ENCODE measurements at regions not wholly inside any gene's neighbourhood (a gene's known extent, or its start where the extent isn't known, plus 50 kb on each side); places are given as distances from the start of the nearest gene placed in this dataset.
"Not testable (repeated sequence)": the region's sequence is repeated elsewhere in the genome, so short reads cannot be mapped to it uniquely, and the experiment has no call there.

GRCh38 chr3:105281989-105282388 is 84.7 kb upstream of the ALCAM start:
- ATAC-seq (ENCODE audit: low FRiP score) (no peak), DNase-seq (ENCODE audit: low spot score) (no peak)
- no peak for TF ChIP-seq CTCF (IDR thresholded peaks at IDR 0.05)

- DNase-seq (ENCODE audit: low spot score) (no peak), ATAC-seq (ENCODE audit: low FRiP score) (no peak)
- TF ChIP-seq CTCF (IDR thresholded peaks at IDR 0.05), result no peak
These were observed 81.8 kb upstream of the ALCAM start for GRCh38 chr3:105284876-105285275.

- ATAC-seq (ENCODE audit: low FRiP score), result no peak
- TF ChIP-seq CTCF (IDR thresholded peaks at IDR 0.05), result no peak
- no peak for DNase-seq (ENCODE audit: low spot score)
These were observed 81.0 kb upstream of the ALCAM start for GRCh38 chr3:105285653-105286241.

GRCh38 chr3:105293441-105293840 is 73.3 kb upstream of the ALCAM start:
- DNase-seq (ENCODE audit: low spot score) (no peak), ATAC-seq (ENCODE audit: low FRiP score) (no peak)
- TF ChIP-seq CTCF (IDR thresholded peaks at IDR 0.05), result no peak

- not testable (repeated sequence) for DNase-seq (ENCODE audit: low spot score); ATAC-seq (ENCODE audit: low FRiP score)
These were observed 70.4 kb upstream of the ALCAM start for GRCh38 chr3:105296182-105296822.

GRCh38 chr3:105304487-105304886 is 62.2 kb upstream of the ALCAM start:
- no peak for ATAC-seq (ENCODE audit: low FRiP score)
- no peak for DNase-seq (ENCODE audit: low spot score)
- no peak for TF ChIP-seq CTCF (IDR thresholded peaks at IDR 0.05)

GRCh38 chr3:105315144-105315543 is 51.6 kb upstream of the ALCAM start:
- no peak for DNase-seq (ENCODE audit: low spot score)
- no peak for TF ChIP-seq CTCF (IDR thresholded peaks at IDR 0.05)
- ATAC-seq (ENCODE audit: low FRiP score), result no peak
